ENCODE measurements at regions not wholly inside any gene's neighbourhood (a gene's known extent, or its start where the extent isn't known, plus 50 kb on each side); places are given as distances from the start of the nearest gene placed in this dataset.

DNA sequence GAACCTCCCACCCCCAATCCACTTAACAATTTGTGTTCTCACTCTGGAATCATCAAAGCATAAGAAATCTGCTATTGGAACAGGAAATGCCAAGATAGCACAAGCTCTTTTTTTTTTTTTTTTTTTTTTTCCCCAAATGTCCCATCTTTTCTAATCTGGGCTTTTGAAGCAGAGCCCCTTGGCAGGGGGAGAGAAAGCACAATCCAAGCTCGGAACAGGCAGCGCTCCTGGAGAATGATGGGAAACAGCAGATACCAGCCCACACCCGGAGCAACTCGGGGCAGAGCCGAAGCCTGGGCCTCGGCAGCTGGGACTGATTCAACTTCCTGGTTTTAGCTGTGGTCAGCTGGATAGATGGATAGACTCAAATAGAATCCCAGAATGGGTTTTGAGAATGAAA, 235.1 kb downstream of the QDPR start:
- ChIA-PET SMC1A (ENCODE audit: uncharacterized antibody, unreplicated experiment) (interaction anchor here (1.0 kb wide), 1 partner anchor 64 kb away, joined by 3 read pairs; no protein-coding TSS in a partner anchor), RAD21 (ENCODE audit: unreplicated experiment) (no interaction called here), CTCF (interaction anchor here (0.6 kb wide), 2 partner anchors 27 to 478 kb away, joined by 3 to 4 read pairs; no protein-coding TSS in a partner anchor), POLR2A (interaction anchor here (0.6 kb wide), 2 partner anchors 13 to 509 kb away, joined by 3 to 5 read pairs; no protein-coding TSS in a partner anchor)
- no peak for ATAC-seq
- H3K9ac ChIP-seq (ENCODE audit: control insufficient read depth, insufficient read depth, low read length) = no peak overlapping the region
- H3K9me3 ChIP-seq (replicated peaks; ENCODE audit: control insufficient read depth, insufficient read depth, low read length) = no peaks in the 10 kb centered on the region
- H3K36me3 ChIP-seq (ENCODE audit: control insufficient read depth in 2 of 2, insufficient read depth in 2 of 2, low read length in 1 of 2) = no peaks in the 10 kb centered on the region
- no TSS peak for BruUV-seq (replicated peaks)
- no peak overlapping the region for H2AFZ ChIP-seq (ENCODE audit: control insufficient read depth, low read depth, low read length)
- intact Hi-C loops (cut with micrococcal nuclease; ENCODE audit: unreplicated experiment) (no loop called here), in situ Hi-C loops (cut with MboI) (no loop called here)
- TF ChIP-seq NBN (IDR thresholded peaks at IDR 0.05) (no peak), PKNOX1 (IDR thresholded peaks at IDR 0.05) (no peak), TCF3 (IDR thresholded peaks at IDR 0.05; ENCODE audit: borderline replicate concordance, insufficient read depth, low read depth, low read length) (no peak), ATF7 (IDR thresholded peaks at IDR 0.05; ENCODE audit: low read depth) (no peak), JUNB (IDR thresholded peaks at IDR 0.05) (no peak), NFYB (IDR thresholded peaks at IDR 0.05; ENCODE audit: insufficient read depth, low read depth, low read length) (no peak), NR2C1 (IDR thresholded peaks at IDR 0.05) (no peak), RCOR1 (conservative IDR thresholded peaks at IDR 0.05; ENCODE audit: low read depth, low read length) (no peak), WRNIP1 (IDR thresholded peaks at IDR 0.05; ENCODE audit: borderline replicate concordance, low read depth, low read length) (no peak), HDAC6 (IDR thresholded peaks at IDR 0.05; ENCODE audit: unreplicated experiment) (no peak), PAX5 (IDR thresholded peaks at IDR 0.05; ENCODE audit: borderline replicate concordance, low read depth, low read length) (no peak), ZNF687 (IDR thresholded peaks at IDR 0.05) (no peak), SMC3 (IDR thresholded peaks at IDR 0.05; ENCODE audit: borderline replicate concordance, low read length) (no peak), EGR1 (IDR thresholded peaks at IDR 0.05; ENCODE audit: borderline replicate concordance in 1 of 2, low read depth in 2 of 2, low read length in 2 of 2) (no peak)
- TF ChIP-seq, protein P1, sequence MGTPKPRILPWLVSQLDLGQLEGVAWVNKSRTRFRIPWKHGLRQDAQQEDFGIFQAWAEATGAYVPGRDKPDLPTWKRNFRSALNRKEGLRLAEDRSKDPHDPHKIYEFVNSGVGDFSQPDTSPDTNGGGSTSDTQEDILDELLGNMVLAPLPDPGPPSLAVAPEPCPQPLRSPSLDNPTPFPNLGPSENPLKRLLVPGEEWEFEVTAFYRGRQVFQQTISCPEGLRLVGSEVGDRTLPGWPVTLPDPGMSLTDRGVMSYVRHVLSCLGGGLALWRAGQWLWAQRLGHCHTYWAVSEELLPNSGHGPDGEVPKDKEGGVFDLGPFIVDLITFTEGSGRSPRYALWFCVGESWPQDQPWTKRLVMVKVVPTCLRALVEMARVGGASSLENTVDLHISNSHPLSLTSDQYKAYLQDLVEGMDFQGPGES (IDR thresholded peaks at IDR 0.05) = no peak
- no peak overlapping the region for H3K27ac ChIP-seq (ENCODE audit: control insufficient read depth, insufficient read depth)
- no peak overlapping the region for H3K4me2 ChIP-seq (ENCODE audit: control insufficient read depth, insufficient read depth)
- H4K20me1 ChIP-seq (ENCODE audit: control insufficient read depth, insufficient read depth) = no peaks in the 10 kb centered on the region
- H3K79me2 ChIP-seq (ENCODE audit: control insufficient read depth, insufficient read depth, low read length) = no peaks in the 10 kb centered on the region
- H3K27me3 ChIP-seq (replicated peaks in 1 of 2; ENCODE audit: control insufficient read depth in 2 of 2, insufficient read depth in 2 of 2, low read length in 1 of 2) = no peaks in the 10 kb centered on the region
- no peaks in the 10 kb centered on the region for H3K4me1 ChIP-seq (ENCODE audit: control insufficient read depth, insufficient read depth, low read length)
- DNase-seq (ENCODE audit: low read depth, low spot score) = no peak
- WGBS (ENCODE audit: insufficient coverage, insufficient replicate concordance, low lambda C conversion rate, missing lambda C conversion rate) = 39% methylated on average over 6 of the region's 6 CpGs
- H3K4me3 ChIP-seq = no peak overlapping the region
- no peak for FAIRE-seq
